Hematopoietic multipotent progenitor cell (in vitro differentiated cells): ENCODE measurements at regions not wholly inside any gene's neighbourhood (a gene's known extent, or its start where the extent isn't known, plus 50 kb on each side); places are given as distances from the start of the nearest gene placed in this dataset.
A peak's percentile ranks its signal among the peaks of the same experiment; 100 is the strongest.

ENCODE experiments used
- DNase-seq, 3 donors: peaks; one replicate each; pipeline ENCODE4 v3.0.0-alpha.2; 2011 to 2015; ENCODE audit warnings: low read depth in 2 of 3, low spot score in 2 of 3

GRCh38 chr13:85316506-85317025 is 482.7 kb downstream of the SLITRK6 start:
- DNase-seq = no peak

GRCh38 chr13:85314686-85315085 is 484.5 kb downstream of the SLITRK6 start:
- no peak for DNase-seq

- no peak for DNase-seq
Observed at GRCh38 chr13:85313761-85314503, 485.3 kb downstream of the SLITRK6 start.

GRCh38 chr13:85312071-85312470 is 487.1 kb downstream of the SLITRK6 start:
- DNase-seq = no peak

- DNase-seq = no peak
Observed at GRCh38 chr13:85303630-85304029, 495.6 kb downstream of the SLITRK6 start.

- DNase-seq = no peak
Observed at GRCh38 chr13:85298387-85298924, 500.8 kb downstream of the SLITRK6 start.

GRCh38 chr13:85288698-85289097 is 510.5 kb downstream of the SLITRK6 start:
- DNase-seq = no peak

GRCh38 chr13:85287528-85287927 is 511.7 kb downstream of the SLITRK6 start:
- no peak for DNase-seq

- DNase-seq = no peak
Observed at GRCh38 chr13:85286081-85286480, 513.1 kb downstream of the SLITRK6 start.

- DNase-seq = no peak
Observed at GRCh38 chr13:85284349-85284748, 514.9 kb downstream of the SLITRK6 start.

GRCh38 chr13:85283408-85283807 is 515.8 kb downstream of the SLITRK6 start:
- DNase-seq = no peak

GRCh38 chr13:85282876-85283275 is 516.3 kb downstream of the SLITRK6 start:
- no peak for DNase-seq

GRCh38 chr13:85278851-85279250 is 520.4 kb downstream of the SLITRK6 start:
- no peak for DNase-seq

GRCh38 chr13:85277748-85278147 is 521.5 kb downstream of the SLITRK6 start:
- no peak for DNase-seq

GRCh38 chr13:85266771-85267170 is 532.4 kb downstream of the SLITRK6 start:
- DNase-seq = no peak

GRCh38 chr13:85266331-85266730 is 532.9 kb downstream of the SLITRK6 start:
- DNase-seq = no peak

- no peak for DNase-seq
Observed at GRCh38 chr13:85265296-85265695, 533.9 kb downstream of the SLITRK6 start.

- DNase-seq = no peak
Observed at GRCh38 chr13:85262499-85262898, 536.7 kb downstream of the SLITRK6 start.

- peak in 1 of 3 donors; percentile 3 for DNase-seq
Observed at GRCh38 chr13:85261757-85262346, 537.4 kb downstream of the SLITRK6 start.

GRCh38 chr13:85260896-85261295 is 538.3 kb downstream of the SLITRK6 start:
- no peak for DNase-seq

- DNase-seq = no peak
Observed at GRCh38 chr13:85255978-85256377, 543.2 kb downstream of the SLITRK6 start.

GRCh38 chr13:85254641-85255040 is 544.6 kb downstream of the SLITRK6 start:
- no peak for DNase-seq
